ENCODE measurements at regions not wholly inside any gene's neighbourhood (a gene's known extent, or its start where the extent isn't known, plus 50 kb on each side); places are given as distances from the start of the nearest gene placed in this dataset.

GRCh38 chr6:97468981-97469380, 186.0 kb upstream of the MMS22L start:
- ATAC-seq, result no peak
- TF ChIP-seq PATZ1 (CRISPR knock-in tag; IDR thresholded peaks at IDR 0.05; ENCODE audit: borderline replicate concordance), result no peak
- TF ChIP-seq CSDC2 (CRISPR knock-in tag; IDR thresholded peaks at IDR 0.05), result no peak
- no peak for TF ChIP-seq ZNF565 (CRISPR knock-in tag; conservative IDR thresholded peaks at IDR 0.05; ENCODE audit: low read depth)
- TF ChIP-seq ZFP30 (CRISPR knock-in tag; IDR thresholded peaks at IDR 0.05), result no peak
- TF ChIP-seq CREB5 (CRISPR knock-in tag; IDR thresholded peaks at IDR 0.05; ENCODE audit: low read depth), result no peak
- no peak for TF ChIP-seq CSRNP3 (CRISPR knock-in tag; IDR thresholded peaks at IDR 0.05)
- TF ChIP-seq ISL1 (CRISPR knock-in tag; IDR thresholded peaks at IDR 0.05), result no peak
- no peak for TF ChIP-seq ZC3H10 (CRISPR knock-in tag; IDR thresholded peaks at IDR 0.05)
- no peak for TF ChIP-seq BACH2 (CRISPR knock-in tag; IDR thresholded peaks at IDR 0.05; ENCODE audit: borderline replicate concordance)
- no peak for TF ChIP-seq ARNTL (CRISPR knock-in tag; IDR thresholded peaks at IDR 0.05; ENCODE audit: borderline replicate concordance, low read depth)
- no peak for TF ChIP-seq ZNF70 (CRISPR knock-in tag; IDR thresholded peaks at IDR 0.05)
- no peak for TF ChIP-seq GLIS3 (CRISPR knock-in tag; IDR thresholded peaks at IDR 0.05)
- TF ChIP-seq TCF4 (CRISPR knock-in tag; IDR thresholded peaks at IDR 0.05; ENCODE audit: borderline replicate concordance), result no peak
- TF ChIP-seq POU6F1 (CRISPR knock-in tag; IDR thresholded peaks at IDR 0.05; ENCODE audit: borderline replicate concordance, low read depth), result no peak
- no peak for TF ChIP-seq ZNF8 (CRISPR knock-in tag; IDR thresholded peaks at IDR 0.05)
- no peak for TF ChIP-seq OSR1 (CRISPR knock-in tag; IDR thresholded peaks at IDR 0.05)
- TF ChIP-seq TOX (CRISPR knock-in tag; IDR thresholded peaks at IDR 0.05; ENCODE audit: borderline replicate concordance), result no peak
- TF ChIP-seq SNAI2 (CRISPR knock-in tag; IDR thresholded peaks at IDR 0.05), result no peak
- no peak for TF ChIP-seq TSHZ2 (CRISPR knock-in tag; IDR thresholded peaks at IDR 0.05)
- no peak for TF ChIP-seq PPARA (CRISPR knock-in tag; IDR thresholded peaks at IDR 0.05; ENCODE audit: borderline replicate concordance)

GRCh38 chr6:97469451-97469850, 186.4 kb upstream of the MMS22L start:
- TF ChIP-seq TOX (CRISPR knock-in tag; IDR thresholded peaks at IDR 0.05; ENCODE audit: borderline replicate concordance) (no peak), RARB (CRISPR knock-in tag; IDR thresholded peaks at IDR 0.05) (no peak), SNAI2 (CRISPR knock-in tag; IDR thresholded peaks at IDR 0.05) (no peak), ZNF70 (CRISPR knock-in tag; IDR thresholded peaks at IDR 0.05) (no peak), ZFP30 (CRISPR knock-in tag; IDR thresholded peaks at IDR 0.05) (no peak), GLIS3 (CRISPR knock-in tag; IDR thresholded peaks at IDR 0.05) (no peak), PATZ1 (CRISPR knock-in tag; IDR thresholded peaks at IDR 0.05; ENCODE audit: borderline replicate concordance) (no peak), CSRNP3 (CRISPR knock-in tag; IDR thresholded peaks at IDR 0.05) (no peak), ZFP3 (CRISPR knock-in tag; IDR thresholded peaks at IDR 0.05) (no peak), ARNTL (CRISPR knock-in tag; IDR thresholded peaks at IDR 0.05; ENCODE audit: borderline replicate concordance, low read depth) (no peak), ZNF8 (CRISPR knock-in tag; IDR thresholded peaks at IDR 0.05) (no peak), CREB5 (CRISPR knock-in tag; IDR thresholded peaks at IDR 0.05; ENCODE audit: low read depth) (no peak)
- ATAC-seq, result no peak

Measured in SK-N-SH treated with all-trans-retinoic acid at 6 μM for 48 hours (cell line).